ENCODE measurements at regions not wholly inside any gene's neighbourhood (a gene's known extent, or its start where the extent isn't known, plus 50 kb on each side); places are given as distances from the start of the nearest gene placed in this dataset.

DNA sequence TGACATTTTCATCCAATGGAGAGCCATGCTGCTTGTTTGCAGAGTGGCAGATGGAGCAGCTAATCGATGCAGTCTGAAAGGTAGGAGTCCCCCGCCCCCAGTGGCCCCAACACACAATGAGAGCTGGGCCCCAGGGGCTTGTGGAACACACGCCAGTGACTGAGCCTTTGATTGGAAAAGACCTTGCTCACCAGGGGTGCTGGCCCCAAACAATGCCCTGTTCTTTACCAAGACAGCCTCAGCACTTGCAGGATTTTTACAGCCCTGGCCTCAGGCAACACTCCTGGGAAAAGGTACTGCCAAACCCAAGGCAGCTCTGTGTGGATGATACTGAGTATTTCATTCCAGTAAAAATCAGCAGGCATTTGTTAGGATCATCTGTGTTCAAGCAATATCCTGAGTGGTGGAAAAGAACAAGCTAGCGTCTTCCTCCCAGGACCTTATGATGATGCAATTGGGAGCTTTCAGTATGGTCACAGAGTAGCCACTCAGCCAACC, 276.8 kb upstream of the CLINT1 start:
- ChIA-PET POLR2A (no interaction called here), SMC1A (ENCODE audit: uncharacterized antibody, unreplicated experiment) (no interaction called here), RAD21 (ENCODE audit: unreplicated experiment) (no interaction called here), CTCF (interaction anchor here (0.7 to 1.1 kb wide), 3 partner anchors 35 to 1021 kb away, joined by 3 read pairs; no protein-coding TSS in a partner anchor)
- H2AFZ ChIP-seq (ENCODE audit: control insufficient read depth, low read depth, low read length): no peak overlapping the region
- no peak overlapping the region for H3K4me2 ChIP-seq (ENCODE audit: control insufficient read depth, insufficient read depth)
- BruUV-seq (replicated peaks): no TSS peak
- no peaks in the 10 kb centered on the region for H3K79me2 ChIP-seq (ENCODE audit: control insufficient read depth, insufficient read depth, low read length)
- 11% methylated on average over 4 of the region's 4 CpGs for WGBS (ENCODE audit: insufficient coverage, insufficient replicate concordance, low lambda C conversion rate, missing lambda C conversion rate)
- DNase-seq (ENCODE audit: low read depth, low spot score) (no peak), FAIRE-seq (no peak), ATAC-seq (no peak)
- no peak overlapping the region for H3K9ac ChIP-seq (ENCODE audit: control insufficient read depth, insufficient read depth, low read length)
- intact Hi-C loops (cut with micrococcal nuclease; ENCODE audit: unreplicated experiment): no loop called here
- H3K27me3 ChIP-seq (replicated peaks in 1 of 2; ENCODE audit: control insufficient read depth in 2 of 2, insufficient read depth in 2 of 2, low read length in 1 of 2): no peaks in the 10 kb centered on the region; a peak in 1 of 4 replicates
- TF ChIP-seq GATAD2B (conservative IDR thresholded peaks at IDR 0.05; ENCODE audit: low read depth): no peak
- TF ChIP-seq ATF7 (IDR thresholded peaks at IDR 0.05; ENCODE audit: low read depth): no peak
- TF ChIP-seq NFXL1 (IDR thresholded peaks at IDR 0.05; ENCODE audit: borderline replicate concordance): no peak
- no peak for TF ChIP-seq CEBPB (IDR thresholded peaks at IDR 0.05; ENCODE audit: borderline replicate concordance in 1 of 2, low read depth in 2 of 2, low read length in 2 of 2)
- no peak for TF ChIP-seq EGR1 (IDR thresholded peaks at IDR 0.05; ENCODE audit: borderline replicate concordance in 1 of 2, low read depth in 2 of 2, low read length in 2 of 2)
- no peak for TF ChIP-seq ZNF207 (IDR thresholded peaks at IDR 0.05; ENCODE audit: borderline replicate concordance)
- TF ChIP-seq IRF4 (IDR thresholded peaks at IDR 0.05; ENCODE audit: low read depth, low read length): no peak
- no peak for TF ChIP-seq PML (IDR thresholded peaks at IDR 0.05; ENCODE audit: low read length)
- no peak for TF ChIP-seq TAF1 (IDR thresholded peaks at IDR 0.05; ENCODE audit: borderline replicate concordance, low read depth, low read length)
- TF ChIP-seq, protein P1, sequence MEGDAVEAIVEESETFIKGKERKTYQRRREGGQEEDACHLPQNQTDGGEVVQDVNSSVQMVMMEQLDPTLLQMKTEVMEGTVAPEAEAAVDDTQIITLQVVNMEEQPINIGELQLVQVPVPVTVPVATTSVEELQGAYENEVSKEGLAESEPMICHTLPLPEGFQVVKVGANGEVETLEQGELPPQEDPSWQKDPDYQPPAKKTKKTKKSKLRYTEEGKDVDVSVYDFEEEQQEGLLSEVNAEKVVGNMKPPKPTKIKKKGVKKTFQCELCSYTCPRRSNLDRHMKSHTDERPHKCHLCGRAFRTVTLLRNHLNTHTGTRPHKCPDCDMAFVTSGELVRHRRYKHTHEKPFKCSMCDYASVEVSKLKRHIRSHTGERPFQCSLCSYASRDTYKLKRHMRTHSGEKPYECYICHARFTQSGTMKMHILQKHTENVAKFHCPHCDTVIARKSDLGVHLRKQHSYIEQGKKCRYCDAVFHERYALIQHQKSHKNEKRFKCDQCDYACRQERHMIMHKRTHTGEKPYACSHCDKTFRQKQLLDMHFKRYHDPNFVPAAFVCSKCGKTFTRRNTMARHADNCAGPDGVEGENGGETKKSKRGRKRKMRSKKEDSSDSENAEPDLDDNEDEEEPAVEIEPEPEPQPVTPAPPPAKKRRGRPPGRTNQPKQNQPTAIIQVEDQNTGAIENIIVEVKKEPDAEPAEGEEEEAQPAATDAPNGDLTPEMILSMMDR (IDR thresholded peaks at IDR 0.05 in 2 of 3, conservative IDR thresholded peaks at IDR 0.05 in 1 of 3; ENCODE audit: control insufficient read depth in 2 of 3, extremely low read depth in 1 of 3, insufficient read depth in 1 of 3, low read depth in 3 of 3, low read length in 3 of 3): no peak
- TF ChIP-seq FOXM1 (IDR thresholded peaks at IDR 0.05; ENCODE audit: low read depth, low read length): no peak
- H3K36me3 ChIP-seq (ENCODE audit: control insufficient read depth in 2 of 2, insufficient read depth in 2 of 2, low read length in 1 of 2): no peaks in the 10 kb centered on the region
- H3K27ac ChIP-seq (ENCODE audit: control insufficient read depth, insufficient read depth): no peak overlapping the region
- H3K4me1 ChIP-seq (ENCODE audit: control insufficient read depth, insufficient read depth, low read length): no peaks in the 10 kb centered on the region
- H3K4me3 ChIP-seq: no peak overlapping the region
- H3K9me3 ChIP-seq (replicated peaks; ENCODE audit: control insufficient read depth, insufficient read depth, low read length): no peaks in the 10 kb centered on the region
- in situ Hi-C loops (cut with MboI): no loop called here
- no peaks in the 10 kb centered on the region for H4K20me1 ChIP-seq (ENCODE audit: control insufficient read depth, insufficient read depth)
